ENCODE measurements at regions not wholly inside any gene's neighbourhood (a gene's known extent, or its start where the extent isn't known, plus 50 kb on each side); places are given as distances from the start of the nearest gene placed in this dataset.
A peak's percentile ranks its signal among the peaks of the same experiment; 100 is the strongest.

- intact Hi-C loops (cut with micrococcal nuclease): no loop called here
- H4K20me1 ChIP-seq (ENCODE audit: low read length): no peaks in the 10 kb centered on the region
- ATAC-seq: no peak
- no peaks in the 10 kb centered on the region for H3K9me2 ChIP-seq (replicated peaks; ENCODE audit: low read length)
- CTCF ChIA-PET: no interaction called here
- POLR2A ChIA-PET (ENCODE audit: unreplicated experiment): no interaction called here
- peak; percentile 43 for DNase-seq
- H3K9ac ChIP-seq (ENCODE audit: low read length): no peak overlapping the region
- no peak overlapping the region for H3K27ac ChIP-seq (ENCODE audit: low read length)
- no peak overlapping the region for H3K4me3 ChIP-seq (ENCODE audit: low read length)
- no peaks in the 10 kb centered on the region for H3K36me3 ChIP-seq (ENCODE audit: low read depth, low read length)
- H2AFZ ChIP-seq (ENCODE audit: low read length): peak overlapping the region; percentile 35
- H3K27me3 ChIP-seq (ENCODE audit: low read length): no peaks in the 10 kb centered on the region
- H3K4me2 ChIP-seq (ENCODE audit: low read length): no peak overlapping the region
- no peaks in the 10 kb centered on the region for H3K9me3 ChIP-seq (ENCODE audit: low read length)
- BruUV-seq (replicated peaks): no TSS peak
- no peak for TF ChIP-seq CTCF (conservative IDR thresholded peaks at IDR 0.05; ENCODE audit: low read depth, low read length)
- no peak for TF ChIP-seq EZH2 (IDR thresholded peaks at IDR 0.05; ENCODE audit: low read length, unreplicated experiment)
- no peaks in the 10 kb centered on the region for H3K79me2 ChIP-seq (ENCODE audit: low read length)
- H3F3A ChIP-seq (ENCODE audit: low read length, unreplicated experiment): no peaks in the 10 kb centered on the region
- H3K4me1 ChIP-seq (ENCODE audit: insufficient read depth, low read length): peaks cover 7% of the 10 kb centered on the region; the same call in 1 of the 2 replicates
These were observed 400.2 kb downstream of the KIF16B start for GRCh38 chr20:16173044-16173443.

GRCh38 chr20:16171180-16171579 lies 402.1 kb downstream of the KIF16B start:
- ChIA-PET CTCF (no interaction called here), POLR2A (ENCODE audit: unreplicated experiment) (no interaction called here)
- TF ChIP-seq CTCF (conservative IDR thresholded peaks at IDR 0.05; ENCODE audit: low read depth, low read length): no peak
- no peak for TF ChIP-seq EZH2 (IDR thresholded peaks at IDR 0.05; ENCODE audit: low read length, unreplicated experiment)
- no peak for TF ChIP-seq EZH2phosphoT487 (IDR thresholded peaks at IDR 0.05; ENCODE audit: borderline replicate concordance, low read length)
- H3K4me1 ChIP-seq (ENCODE audit: insufficient read depth, low read length): peaks cover 7% of the 10 kb centered on the region; the same call in 1 of the 2 replicates
- DNase-seq: no peak
- H3K4me3 ChIP-seq (ENCODE audit: low read length): no peak overlapping the region
- H3K9ac ChIP-seq (ENCODE audit: low read length): no peak overlapping the region
- H3K9me3 ChIP-seq (ENCODE audit: low read length): no peaks in the 10 kb centered on the region
- no peaks in the 10 kb centered on the region for H4K20me1 ChIP-seq (ENCODE audit: low read length)
- no peaks in the 10 kb centered on the region for H3K27me3 ChIP-seq (ENCODE audit: low read length)
- intact Hi-C loops (cut with micrococcal nuclease): no loop called here
- H3K9me2 ChIP-seq (replicated peaks; ENCODE audit: low read length): no peaks in the 10 kb centered on the region
- H2AFZ ChIP-seq (ENCODE audit: low read length): no peak overlapping the region
- H3K27ac ChIP-seq (ENCODE audit: low read length): no peak overlapping the region
- H3K36me3 ChIP-seq (ENCODE audit: low read depth, low read length): no peaks in the 10 kb centered on the region
- BruUV-seq (replicated peaks): no TSS peak
- H3K4me2 ChIP-seq (ENCODE audit: low read length): no peak overlapping the region
- H3K79me2 ChIP-seq (ENCODE audit: low read length): no peaks in the 10 kb centered on the region
- no peaks in the 10 kb centered on the region for H3F3A ChIP-seq (ENCODE audit: low read length, unreplicated experiment)
- no peak for ATAC-seq

- no peak overlapping the region for H3K27ac ChIP-seq (ENCODE audit: low read length)
- ATAC-seq: no peak
- H3K27me3 ChIP-seq (ENCODE audit: low read length): no peaks in the 10 kb centered on the region
- no peaks in the 10 kb centered on the region for H3K79me2 ChIP-seq (ENCODE audit: low read length)
- H3K9me2 ChIP-seq (replicated peaks; ENCODE audit: low read length): no peaks in the 10 kb centered on the region
- H3K4me3 ChIP-seq (ENCODE audit: low read length): no peak overlapping the region
- ChIA-PET POLR2A (ENCODE audit: unreplicated experiment) (no interaction called here), CTCF (no interaction called here)
- no peak overlapping the region for H3K4me2 ChIP-seq (ENCODE audit: low read length)
- H3F3A ChIP-seq (ENCODE audit: low read length, unreplicated experiment): no peaks in the 10 kb centered on the region
- no peaks in the 10 kb centered on the region for H3K9me3 ChIP-seq (ENCODE audit: low read length)
- intact Hi-C loops (cut with micrococcal nuclease): no loop called here
- peaks cover 7% of the 10 kb centered on the region; the same call in 1 of the 2 replicates for H3K4me1 ChIP-seq (ENCODE audit: insufficient read depth, low read length)
- H3K36me3 ChIP-seq (ENCODE audit: low read depth, low read length): no peaks in the 10 kb centered on the region
- no peaks in the 10 kb centered on the region for H4K20me1 ChIP-seq (ENCODE audit: low read length)
- no TSS peak for BruUV-seq (replicated peaks)
- H3K9ac ChIP-seq (ENCODE audit: low read length): no peak overlapping the region
- DNase-seq: no peak
- H2AFZ ChIP-seq (ENCODE audit: low read length): no peak overlapping the region
- TF ChIP-seq EZH2phosphoT487 (IDR thresholded peaks at IDR 0.05; ENCODE audit: borderline replicate concordance, low read length): no peak
- TF ChIP-seq EZH2 (IDR thresholded peaks at IDR 0.05; ENCODE audit: low read length, unreplicated experiment): no peak
- no peak for TF ChIP-seq CTCF (conservative IDR thresholded peaks at IDR 0.05; ENCODE audit: low read depth, low read length)
These were observed 402.8 kb downstream of the KIF16B start for GRCh38 chr20:16170406-16170971.
